C4-2B (cell line): ENCODE measurements at regions not wholly inside any gene's neighbourhood (a gene's known extent, or its start where the extent isn't known, plus 50 kb on each side); places are given as distances from the start of the nearest gene placed in this dataset.

Source experiments
- ZFX ChIP-seq: fragments of 450-650 bp; IDR thresholded peaks from 2 replicates; pipeline ENCODE4 v1.6.1; 2017
- TF ChIP-seq, protein P1 (sequence below): fragments of 450-650 bp; conservative IDR thresholded peaks from 2 replicates; pipeline ENCODE4 v1.5.1; 2017; ENCODE audit warnings: mild to moderate bottlenecking

GRCh38 chr14:82104013-82104412 is 570.4 kb upstream of the SEL1L start:
- TF ChIP-seq, protein P1, sequence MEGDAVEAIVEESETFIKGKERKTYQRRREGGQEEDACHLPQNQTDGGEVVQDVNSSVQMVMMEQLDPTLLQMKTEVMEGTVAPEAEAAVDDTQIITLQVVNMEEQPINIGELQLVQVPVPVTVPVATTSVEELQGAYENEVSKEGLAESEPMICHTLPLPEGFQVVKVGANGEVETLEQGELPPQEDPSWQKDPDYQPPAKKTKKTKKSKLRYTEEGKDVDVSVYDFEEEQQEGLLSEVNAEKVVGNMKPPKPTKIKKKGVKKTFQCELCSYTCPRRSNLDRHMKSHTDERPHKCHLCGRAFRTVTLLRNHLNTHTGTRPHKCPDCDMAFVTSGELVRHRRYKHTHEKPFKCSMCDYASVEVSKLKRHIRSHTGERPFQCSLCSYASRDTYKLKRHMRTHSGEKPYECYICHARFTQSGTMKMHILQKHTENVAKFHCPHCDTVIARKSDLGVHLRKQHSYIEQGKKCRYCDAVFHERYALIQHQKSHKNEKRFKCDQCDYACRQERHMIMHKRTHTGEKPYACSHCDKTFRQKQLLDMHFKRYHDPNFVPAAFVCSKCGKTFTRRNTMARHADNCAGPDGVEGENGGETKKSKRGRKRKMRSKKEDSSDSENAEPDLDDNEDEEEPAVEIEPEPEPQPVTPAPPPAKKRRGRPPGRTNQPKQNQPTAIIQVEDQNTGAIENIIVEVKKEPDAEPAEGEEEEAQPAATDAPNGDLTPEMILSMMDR = no peak
- no peak for TF ChIP-seq ZFX
